ENCODE measurements at regions not wholly inside any gene's neighbourhood (a gene's known extent, or its start where the extent isn't known, plus 50 kb on each side); places are given as distances from the start of the nearest gene placed in this dataset.

- no peak for FAIRE-seq
- CTCF ChIA-PET (ENCODE audit: low intra/inter-chr PET ratio, low total read pairs): no interaction called here
- Histone ChIP-seq H3K9ac (ENCODE audit: insufficient read depth, low read depth, low read length) (no peak overlapping the region), H3K4me1 (ENCODE audit: insufficient read depth, low read length) (no peaks in the 10 kb centered on the region), H3K4me3 (replicated peaks in 1 of 3; ENCODE audit: insufficient read depth in 1 of 3, low read depth in 2 of 3, low read length in 3 of 3) (no peak overlapping the region), H2AFZ (ENCODE audit: low read length) (no peak overlapping the region), H4K20me1 (ENCODE audit: insufficient read depth, low read length) (no peaks in the 10 kb centered on the region), H3K79me2 (ENCODE audit: insufficient read depth, low read length) (no peaks in the 10 kb centered on the region), H3K27me3 (ENCODE audit: control insufficient read depth in 1 of 2, insufficient read depth in 2 of 2, low read length in 2 of 2) (no peaks in the 10 kb centered on the region), H3K4me2 (ENCODE audit: low read depth, low read length) (no peak overlapping the region), H3K9me3 (ENCODE audit: low read length) (no peaks in the 10 kb centered on the region), H3K27ac (ENCODE audit: extremely low read length, insufficient read depth, low read length) (no peak overlapping the region), H3K36me3 (replicated peaks in 1 of 2; ENCODE audit: control insufficient read depth in 1 of 2, insufficient read depth in 2 of 2, low read length in 2 of 2) (no peaks in the 10 kb centered on the region)
- POLR2A ChIA-PET: no interaction called here
- intact Hi-C loops (cut with micrococcal nuclease; ENCODE audit: unreplicated experiment): loop anchor here (2.0 to 5.0 kb wide), 2 partner anchors 483 to 625 kb away; no protein-coding TSS in a partner anchor
- no TSS peak for BruUV-seq (replicated peaks)
- in situ Hi-C loops (cut with HindIII; ENCODE audit: extremely low pct_ligation_motif_present, low pct_unique_long_range_greater_than_20kb): no loop called here
- TF ChIP-seq ZNF350 (CRISPR knock-in tag; IDR thresholded peaks at IDR 0.05; ENCODE audit: borderline replicate concordance, low read depth): no peak
- TF ChIP-seq ZNF143 (CRISPR knock-in tag; IDR thresholded peaks at IDR 0.05): no peak
- no peak for TF ChIP-seq CREBL2 (CRISPR knock-in tag; IDR thresholded peaks at IDR 0.05; ENCODE audit: borderline replicate concordance)
- no peak for TF ChIP-seq ZNF772 (CRISPR knock-in tag; IDR thresholded peaks at IDR 0.05)
- TF ChIP-seq ZBTB20 (CRISPR knock-in tag; IDR thresholded peaks at IDR 0.05; ENCODE audit: borderline replicate concordance, low read depth): no peak
- TF ChIP-seq PRPF4 (IDR thresholded peaks at IDR 0.05; ENCODE audit: low read depth, low read length, poor library complexity, severe bottlenecking): no peak
- TF ChIP-seq ZSCAN21 (CRISPR knock-in tag; IDR thresholded peaks at IDR 0.05; ENCODE audit: borderline replicate concordance): no peak
- TF ChIP-seq ZNF724P (CRISPR knock-in tag; IDR thresholded peaks at IDR 0.05; ENCODE audit: borderline replicate concordance): no peak
- TF ChIP-seq ZNF773 (CRISPR knock-in tag; IDR thresholded peaks at IDR 0.05; ENCODE audit: borderline replicate concordance): no peak
- ATAC-seq: no peak
- DNase-seq (ENCODE audit: low spot score): no peak
These were observed 543.4 kb downstream of the SUCLA2 start for GRCh38 chr13:47457626-47458025.

- Histone ChIP-seq H3K9me3 (ENCODE audit: low read length) (no peaks in the 10 kb centered on the region), H3K79me2 (ENCODE audit: insufficient read depth, low read length) (no peaks in the 10 kb centered on the region), H3K36me3 (replicated peaks in 1 of 2; ENCODE audit: control insufficient read depth in 1 of 2, insufficient read depth in 2 of 2, low read length in 2 of 2) (no peaks in the 10 kb centered on the region), H4K20me1 (ENCODE audit: insufficient read depth, low read length) (no peaks in the 10 kb centered on the region), H3K9ac (ENCODE audit: insufficient read depth, low read depth, low read length) (no peak overlapping the region), H3K4me2 (ENCODE audit: low read depth, low read length) (no peak overlapping the region), H3K4me3 (replicated peaks in 1 of 3; ENCODE audit: insufficient read depth in 1 of 3, low read depth in 2 of 3, low read length in 3 of 3) (no peak overlapping the region), H2AFZ (ENCODE audit: low read length) (no peak overlapping the region), H3K27ac (ENCODE audit: extremely low read length, insufficient read depth, low read length) (no peak overlapping the region), H3K27me3 (ENCODE audit: control insufficient read depth in 1 of 2, insufficient read depth in 2 of 2, low read length in 2 of 2) (no peaks in the 10 kb centered on the region), H3K4me1 (ENCODE audit: insufficient read depth, low read length) (no peaks in the 10 kb centered on the region)
- ATAC-seq (no peak), FAIRE-seq (no peak), DNase-seq (ENCODE audit: low spot score) (no peak)
- BruUV-seq (replicated peaks): no TSS peak
- TF ChIP-seq TCF12 (IDR thresholded peaks at IDR 0.05): no peak
- TF ChIP-seq TCF12 (CRISPR knock-in tag; IDR thresholded peaks at IDR 0.05): no peak
- no peak for TF ChIP-seq MEF2D (CRISPR knock-in tag; IDR thresholded peaks at IDR 0.05)
- no peak for TF ChIP-seq SAP130 (CRISPR knock-in tag; IDR thresholded peaks at IDR 0.05; ENCODE audit: low read depth)
- no peak for TF ChIP-seq ZNF124 (CRISPR knock-in tag; IDR thresholded peaks at IDR 0.05)
- no peak for TF ChIP-seq HMGXB4 (CRISPR knock-in tag; IDR thresholded peaks at IDR 0.05; ENCODE audit: borderline replicate concordance in 1 of 2, low read depth in 1 of 2)
- TF ChIP-seq ZNF629 (CRISPR knock-in tag; conservative IDR thresholded peaks at IDR 0.05): no peak
- no peak for TF ChIP-seq ELF1 (CRISPR knock-in tag; IDR thresholded peaks at IDR 0.05)
- TF ChIP-seq SMC3 (IDR thresholded peaks at IDR 0.05; ENCODE audit: low read length): no peak
- POLR2A ChIA-PET: no interaction called here
- CTCF ChIA-PET (ENCODE audit: low intra/inter-chr PET ratio, low total read pairs): no interaction called here
- in situ Hi-C loops (cut with HindIII; ENCODE audit: extremely low pct_ligation_motif_present, low pct_unique_long_range_greater_than_20kb) (no loop called here), intact Hi-C loops (cut with micrococcal nuclease; ENCODE audit: unreplicated experiment) (loop anchor here (5.0 kb wide), 1 partner anchor 623 kb away; no protein-coding TSS in a partner anchor)
These were observed 545.4 kb downstream of the SUCLA2 start for GRCh38 chr13:47455626-47456025.

All from HepG2 (cell line).